Glutamatergic neuron (in vitro differentiated cells): ENCODE measurements at regions not wholly inside any gene's neighbourhood (a gene's known extent, or its start where the extent isn't known, plus 50 kb on each side); places are given as distances from the start of the nearest gene placed in this dataset.
"Not testable (repeated sequence)": the region's sequence is repeated elsewhere in the genome, so short reads cannot be mapped to it uniquely, and the experiment has no call there.

Experiments
- DNase-seq: peaks from one replicate; pipeline ENCODE4 v3.0.0; 2022
- H3K27ac Mint-ChIP-seq: one replicate; pipeline ENCODE4 v1.8.0; 2020; ENCODE audit warnings: mild to moderate bottlenecking, mixed read lengths, inconsistent platforms; ENCODE audit not compliant: unreplicated experiment
- H3K27me3 Mint-ChIP-seq: one replicate; pipeline ENCODE4 v1.8.0; 2020; ENCODE audit warnings: mild to moderate bottlenecking, moderate library complexity, mixed read lengths, inconsistent platforms; ENCODE audit not compliant: unreplicated experiment
- H3K36me3 Mint-ChIP-seq: one replicate; pipeline ENCODE4 v1.8.0; 2020; ENCODE audit warnings: mild to moderate bottlenecking, mixed read lengths, inconsistent platforms; ENCODE audit not compliant: unreplicated experiment
- H3K4me1 Mint-ChIP-seq: one replicate; pipeline ENCODE4 v1.8.0; 2020; ENCODE audit warnings: mild to moderate bottlenecking, low read depth, mixed read lengths, inconsistent platforms; ENCODE audit not compliant: unreplicated experiment
- H3K4me3 Mint-ChIP-seq: one replicate; pipeline ENCODE4 v1.8.0; 2020; ENCODE audit warnings: mild to moderate bottlenecking, mixed read lengths, inconsistent platforms; ENCODE audit not compliant: unreplicated experiment
- H3K9me3 Mint-ChIP-seq: one replicate; pipeline ENCODE4 v1.8.0; 2020; ENCODE audit warnings: mild to moderate bottlenecking, moderate library complexity, mixed read lengths, inconsistent platforms; ENCODE audit not compliant: unreplicated experiment
- CTCF ChIP-seq: fragments of 200-600 bp; sonication (generic); IDR thresholded peaks from one replicate; pipeline ENCODE4 v1.5.0; 2021; ENCODE audit not compliant: partially characterized antibody, unreplicated experiment

GRCh38 chr3:3447641-3448040 is 268.1 kb upstream of the CRBN start:
- TF ChIP-seq CTCF, result no peak
- DNase-seq, result no peak
- H3K9me3 Mint-ChIP-seq, result no peaks in the 10 kb centered on the region

GRCh38 chr3:3446251-3446650 is 266.8 kb upstream of the CRBN start:
- no peak for TF ChIP-seq CTCF
- Mint-ChIP-seq H3K4me1 (no peaks in the 10 kb centered on the region), H3K4me3 (no peak overlapping the region), H3K27me3 (no peaks in the 10 kb centered on the region), H3K36me3 (no peaks in the 10 kb centered on the region), H3K27ac (no peak overlapping the region), H3K9me3 (no peaks in the 10 kb centered on the region)
- DNase-seq, result no peak

More at GRCh38 chr3:3447641-3448040, 268.1 kb upstream of the CRBN start:
- no peaks in the 10 kb centered on the region for H3K36me3 Mint-ChIP-seq
- H3K27ac Mint-ChIP-seq, result no peak overlapping the region
- H3K4me3 Mint-ChIP-seq, result no peak overlapping the region
- no peaks in the 10 kb centered on the region for H3K27me3 Mint-ChIP-seq
- no peaks in the 10 kb centered on the region for H3K4me1 Mint-ChIP-seq

- no peak for DNase-seq
- Mint-ChIP-seq H3K27ac (no peak overlapping the region), H3K4me1 (no peaks in the 10 kb centered on the region), H3K9me3 (no peaks in the 10 kb centered on the region), H3K36me3 (no peaks in the 10 kb centered on the region), H3K4me3 (no peak overlapping the region), H3K27me3 (no peaks in the 10 kb centered on the region)
- no peak for TF ChIP-seq CTCF
Measured at GRCh38 chr3:3443482-3443881, 264.0 kb upstream of the CRBN start.

- Mint-ChIP-seq H3K36me3 (no peaks in the 10 kb centered on the region), H3K4me1 (peaks cover 4% of the 10 kb centered on the region), H3K9me3 (no peaks in the 10 kb centered on the region), H3K4me3 (no peak overlapping the region), H3K27ac (no peak overlapping the region), H3K27me3 (peaks cover 2% of the 10 kb centered on the region)
- TF ChIP-seq CTCF, result no peak
- DNase-seq, result no peak
Measured at GRCh38 chr3:3433711-3434110, 254.2 kb upstream of the CRBN start.

- no peaks in the 10 kb centered on the region for H3K9me3 Mint-ChIP-seq
- no peak overlapping the region for H3K4me3 Mint-ChIP-seq
- DNase-seq, result no peak
- no peaks in the 10 kb centered on the region for H3K36me3 Mint-ChIP-seq
- no peak overlapping the region for H3K27ac Mint-ChIP-seq
- peaks cover 2% of the 10 kb centered on the region for H3K27me3 Mint-ChIP-seq
- no peak for TF ChIP-seq CTCF
- H3K4me1 Mint-ChIP-seq, result peaks cover 2% of the 10 kb centered on the region
Measured at GRCh38 chr3:3429841-3430240, 250.3 kb upstream of the CRBN start.

- H3K4me1 Mint-ChIP-seq, H3K4me3 Mint-ChIP-seq, DNase-seq, H3K27ac Mint-ChIP-seq, H3K9me3 Mint-ChIP-seq, H3K27me3 Mint-ChIP-seq, H3K36me3 Mint-ChIP-seq: not testable (repeated sequence)
Measured at GRCh38 chr3:3407707-3408106, 228.2 kb upstream of the CRBN start.
